ENCODE measurements at regions not wholly inside any gene's neighbourhood (a gene's known extent, or its start where the extent isn't known, plus 50 kb on each side); places are given as distances from the start of the nearest gene placed in this dataset.
A peak's percentile ranks its signal among the peaks of the same experiment; 100 is the strongest.

DNA sequence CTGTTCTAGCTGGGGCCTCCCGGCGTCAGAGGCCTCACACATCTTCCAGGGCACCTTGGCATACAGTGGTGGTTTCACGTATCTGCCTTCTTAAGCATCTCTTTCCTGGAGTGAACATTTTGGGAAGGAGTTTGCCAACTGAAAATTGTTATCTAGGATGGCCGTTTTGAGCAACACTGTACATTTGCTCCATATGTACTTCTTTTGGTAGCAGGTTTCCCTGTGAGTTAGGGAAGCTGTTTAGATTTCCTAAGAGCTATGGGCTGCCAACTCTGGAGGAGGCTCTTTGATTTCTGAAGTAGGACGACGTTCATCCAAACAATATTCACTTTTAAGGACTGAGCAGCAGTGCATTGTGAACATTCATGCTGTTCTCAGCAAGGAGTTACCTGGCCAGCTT, 665.9 kb downstream of the SQOR start:
- intact Hi-C loops (cut with micrococcal nuclease; ENCODE audit: unreplicated experiment) (loop anchor here (10.0 kb wide), 1 partner anchor 596 kb away; no protein-coding TSS in a partner anchor), in situ Hi-C loops (cut with MboI) (loop anchor here (25.0 kb wide), 1 partner anchor 1687 kb away; no protein-coding TSS in a partner anchor)
- H2AFZ ChIP-seq (ENCODE audit: control insufficient read depth, low read depth, low read length): no peak overlapping the region
- CTCF ChIA-PET: interaction anchor here (0.7 to 4.4 kb wide), 2 partner anchors 10 to 11 kb away, joined by 3 to 17 read pairs; no protein-coding TSS in a partner anchor
- TF ChIP-seq BMI1 (IDR thresholded peaks at IDR 0.05; ENCODE audit: borderline replicate concordance) (no peak), RCOR1 (conservative IDR thresholded peaks at IDR 0.05; ENCODE audit: low read depth, low read length) (no peak), CREM (IDR thresholded peaks at IDR 0.05; ENCODE audit: low read depth) (no peak), FOXK2 (IDR thresholded peaks at IDR 0.05) (no peak), FOXM1 (IDR thresholded peaks at IDR 0.05; ENCODE audit: low read depth, low read length) (no peak), NRF1 (conservative IDR thresholded peaks at IDR 0.05; ENCODE audit: low read depth, low read length) (no peak), EZH2 (IDR thresholded peaks at IDR 0.05; ENCODE audit: borderline replicate concordance, control insufficient read depth, low read depth, low read length) (no peak), GABPA (IDR thresholded peaks at IDR 0.05; ENCODE audit: low read depth) (no peak), TCF12 (IDR thresholded peaks at IDR 0.05; ENCODE audit: low read depth, low read length) (no peak), MTA3 (IDR thresholded peaks at IDR 0.05; ENCODE audit: borderline replicate concordance, low read length) (no peak), SMAD5 (IDR thresholded peaks at IDR 0.05; ENCODE audit: low read depth) (no peak), WRNIP1 (IDR thresholded peaks at IDR 0.05; ENCODE audit: borderline replicate concordance, low read depth, low read length) (no peak)
- TF ChIP-seq, protein P1, sequence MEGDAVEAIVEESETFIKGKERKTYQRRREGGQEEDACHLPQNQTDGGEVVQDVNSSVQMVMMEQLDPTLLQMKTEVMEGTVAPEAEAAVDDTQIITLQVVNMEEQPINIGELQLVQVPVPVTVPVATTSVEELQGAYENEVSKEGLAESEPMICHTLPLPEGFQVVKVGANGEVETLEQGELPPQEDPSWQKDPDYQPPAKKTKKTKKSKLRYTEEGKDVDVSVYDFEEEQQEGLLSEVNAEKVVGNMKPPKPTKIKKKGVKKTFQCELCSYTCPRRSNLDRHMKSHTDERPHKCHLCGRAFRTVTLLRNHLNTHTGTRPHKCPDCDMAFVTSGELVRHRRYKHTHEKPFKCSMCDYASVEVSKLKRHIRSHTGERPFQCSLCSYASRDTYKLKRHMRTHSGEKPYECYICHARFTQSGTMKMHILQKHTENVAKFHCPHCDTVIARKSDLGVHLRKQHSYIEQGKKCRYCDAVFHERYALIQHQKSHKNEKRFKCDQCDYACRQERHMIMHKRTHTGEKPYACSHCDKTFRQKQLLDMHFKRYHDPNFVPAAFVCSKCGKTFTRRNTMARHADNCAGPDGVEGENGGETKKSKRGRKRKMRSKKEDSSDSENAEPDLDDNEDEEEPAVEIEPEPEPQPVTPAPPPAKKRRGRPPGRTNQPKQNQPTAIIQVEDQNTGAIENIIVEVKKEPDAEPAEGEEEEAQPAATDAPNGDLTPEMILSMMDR (IDR thresholded peaks at IDR 0.05 in 2 of 3, conservative IDR thresholded peaks at IDR 0.05 in 1 of 3; ENCODE audit: control insufficient read depth in 2 of 3, extremely low read depth in 1 of 3, insufficient read depth in 1 of 3, low read depth in 3 of 3, low read length in 3 of 3): no peak
- TF ChIP-seq, protein P2, sequence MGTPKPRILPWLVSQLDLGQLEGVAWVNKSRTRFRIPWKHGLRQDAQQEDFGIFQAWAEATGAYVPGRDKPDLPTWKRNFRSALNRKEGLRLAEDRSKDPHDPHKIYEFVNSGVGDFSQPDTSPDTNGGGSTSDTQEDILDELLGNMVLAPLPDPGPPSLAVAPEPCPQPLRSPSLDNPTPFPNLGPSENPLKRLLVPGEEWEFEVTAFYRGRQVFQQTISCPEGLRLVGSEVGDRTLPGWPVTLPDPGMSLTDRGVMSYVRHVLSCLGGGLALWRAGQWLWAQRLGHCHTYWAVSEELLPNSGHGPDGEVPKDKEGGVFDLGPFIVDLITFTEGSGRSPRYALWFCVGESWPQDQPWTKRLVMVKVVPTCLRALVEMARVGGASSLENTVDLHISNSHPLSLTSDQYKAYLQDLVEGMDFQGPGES (IDR thresholded peaks at IDR 0.05): no peak
- no peak overlapping the region for H3K4me3 ChIP-seq
- RAD21 ChIA-PET (ENCODE audit: unreplicated experiment): interaction anchor here (1.4 kb wide), 1 partner anchor 9 kb away, joined by 3 read pairs; no protein-coding TSS in a partner anchor
- no peaks in the 10 kb centered on the region; the same call in 2 of the 3 replicates for H3K9me3 ChIP-seq (replicated peaks; ENCODE audit: control insufficient read depth, insufficient read depth, low read length)
- no peak for DNase-seq (ENCODE audit: low read depth, low spot score)
- H3K9ac ChIP-seq (ENCODE audit: control insufficient read depth, insufficient read depth, low read length): no peak overlapping the region
- FAIRE-seq: peak; percentile 31
- no peaks in the 10 kb centered on the region for H3K79me2 ChIP-seq (ENCODE audit: control insufficient read depth, insufficient read depth, low read length)
- H3K4me2 ChIP-seq (ENCODE audit: control insufficient read depth, insufficient read depth): no peak overlapping the region
- H3K27me3 ChIP-seq (replicated peaks in 1 of 2; ENCODE audit: control insufficient read depth in 2 of 2, insufficient read depth in 2 of 2, low read length in 1 of 2): no peaks in the 10 kb centered on the region
- no peaks in the 10 kb centered on the region for H3K4me1 ChIP-seq (ENCODE audit: control insufficient read depth, insufficient read depth, low read length)
- H3K27ac ChIP-seq (ENCODE audit: control insufficient read depth, insufficient read depth): no peak overlapping the region
- whole genome bisulfite sequencing (ENCODE audit: insufficient coverage, insufficient replicate concordance, low lambda C conversion rate, missing lambda C conversion rate): 25% methylated on average over 6 of the region's 6 CpGs
- H3K36me3 ChIP-seq (ENCODE audit: control insufficient read depth in 2 of 2, insufficient read depth in 2 of 2, low read length in 1 of 2): no peaks in the 10 kb centered on the region
- no TSS peak for BruUV-seq (replicated peaks)
- H4K20me1 ChIP-seq (ENCODE audit: control insufficient read depth, insufficient read depth): no peaks in the 10 kb centered on the region
- SMC1A ChIA-PET (ENCODE audit: uncharacterized antibody, unreplicated experiment): no interaction called here
- POLR2A ChIA-PET: no interaction called here
- ATAC-seq: no peak

All from GM12878 (cell line).